ENCODE measurements at regions not wholly inside any gene's neighbourhood (a gene's known extent, or its start where the extent isn't known, plus 50 kb on each side); places are given as distances from the start of the nearest gene placed in this dataset.
"Not testable (repeated sequence)": the region's sequence is repeated elsewhere in the genome, so short reads cannot be mapped to it uniquely, and the experiment has no call there.

GRCh38 chr3:86766331-86766730 is 224.6 kb downstream of the VGLL3 start:
- Histone ChIP-seq H3K27me3 (replicated peaks; ENCODE audit: insufficient read depth) (no peaks in the 10 kb centered on the region), H3K4me3 (no peak overlapping the region), H3K27ac (no peak overlapping the region), H3K4me1 (replicated peaks) (no peaks in the 10 kb centered on the region), H3K36me3 (no peaks in the 10 kb centered on the region), H3K9me3 (no peaks in the 10 kb centered on the region)
- 91% methylated on average over 2 of the region's 2 CpGs for WGBS
- intact Hi-C loops (cut with DNase I): no loop called here
- TF ChIP-seq CTCF (IDR thresholded peaks at IDR 0.05) (no peak), POLR2A (IDR thresholded peaks at IDR 0.05) (no peak), POLR2AphosphoS5 (IDR thresholded peaks at IDR 0.05) (no peak)
- DNase-seq (ENCODE audit: low spot score): no peak

GRCh38 chr3:86757322-86758179 is 233.4 kb downstream of the VGLL3 start:
- WGBS: 97% methylated on average over 42 of the region's 44 CpGs
- not testable (repeated sequence) for H3K4me3 ChIP-seq

DNA sequence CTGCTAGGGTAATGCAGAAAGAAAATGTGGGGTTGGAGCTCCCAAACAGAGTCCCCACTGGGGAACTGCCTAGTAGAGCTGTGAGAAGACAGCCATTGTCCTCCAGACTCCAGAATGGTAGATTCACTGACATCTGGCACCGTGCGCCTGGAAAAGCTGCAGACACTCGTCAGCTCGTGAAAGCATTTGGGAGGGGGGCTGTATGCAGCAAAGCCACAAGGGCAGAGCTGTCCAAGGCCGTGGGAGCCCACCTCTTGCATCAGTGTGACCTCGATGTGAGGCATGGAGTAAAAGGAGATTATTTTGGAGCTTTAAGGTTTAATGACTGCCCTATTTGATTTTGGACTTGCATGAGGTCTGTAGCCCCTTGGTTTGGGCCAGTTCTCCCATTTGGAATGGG is 242.9 kb downstream of the VGLL3 start:
- Histone ChIP-seq H3K27me3 (replicated peaks; ENCODE audit: insufficient read depth) (no peaks in the 10 kb centered on the region), H3K9me3 (no peaks in the 10 kb centered on the region), H3K4me3 (no peak overlapping the region), H3K27ac (no peak overlapping the region), H3K36me3 (no peaks in the 10 kb centered on the region), H3K4me1 (replicated peaks) (no peaks in the 10 kb centered on the region)
- intact Hi-C loops (cut with DNase I): no loop called here
- DNase-seq (ENCODE audit: low spot score): no peak
- WGBS: 79% methylated on average over 6 of the region's 6 CpGs
- TF ChIP-seq CTCF (IDR thresholded peaks at IDR 0.05) (no peak), POLR2A (IDR thresholded peaks at IDR 0.05) (no peak), POLR2AphosphoS5 (IDR thresholded peaks at IDR 0.05) (no peak)

More at GRCh38 chr3:86757322-86758179, 233.4 kb downstream of the VGLL3 start:
- H3K4me1 ChIP-seq (replicated peaks); intact Hi-C loops (cut with DNase I); H3K9me3 ChIP-seq; DNase-seq (ENCODE audit: low spot score); H3K27me3 ChIP-seq (replicated peaks; ENCODE audit: insufficient read depth); H3K36me3 ChIP-seq; H3K27ac ChIP-seq: not testable (repeated sequence)

GRCh38 chr3:86744051-86744450 is 246.9 kb downstream of the VGLL3 start:
- TF ChIP-seq POLR2A (IDR thresholded peaks at IDR 0.05) (no peak), CTCF (IDR thresholded peaks at IDR 0.05) (no peak), POLR2AphosphoS5 (IDR thresholded peaks at IDR 0.05) (no peak)
- H3K27ac ChIP-seq: no peak overlapping the region
- no peaks in the 10 kb centered on the region for H3K27me3 ChIP-seq (replicated peaks; ENCODE audit: insufficient read depth)
- no peak for DNase-seq (ENCODE audit: low spot score)
- no peaks in the 10 kb centered on the region for H3K9me3 ChIP-seq
- H3K4me3 ChIP-seq: no peak overlapping the region
- intact Hi-C loops (cut with DNase I): no loop called here
- whole genome bisulfite sequencing: 61% methylated on average over 1 of the region's 1 CpG
- no peaks in the 10 kb centered on the region for H3K4me1 ChIP-seq (replicated peaks)
- H3K36me3 ChIP-seq: no peaks in the 10 kb centered on the region

- no peaks in the 10 kb centered on the region for H3K36me3 ChIP-seq
- H3K27me3 ChIP-seq (replicated peaks; ENCODE audit: insufficient read depth): no peaks in the 10 kb centered on the region
- no peak overlapping the region for H3K4me3 ChIP-seq
- no peaks in the 10 kb centered on the region for H3K4me1 ChIP-seq (replicated peaks)
- H3K9me3 ChIP-seq: no peaks in the 10 kb centered on the region
- WGBS: 86% methylated on average over 1 of the region's 1 CpG
- intact Hi-C loops (cut with DNase I): no loop called here
- no peak for DNase-seq (ENCODE audit: low spot score)
- TF ChIP-seq POLR2A (IDR thresholded peaks at IDR 0.05): no peak
- no peak for TF ChIP-seq POLR2AphosphoS5 (IDR thresholded peaks at IDR 0.05)
- TF ChIP-seq CTCF (IDR thresholded peaks at IDR 0.05): no peak
- no peak overlapping the region for H3K27ac ChIP-seq
Observed at GRCh38 chr3:86743233-86743632, 247.7 kb downstream of the VGLL3 start.
